ENCODE measurements at regions not wholly inside any gene's neighbourhood (a gene's known extent, or its start where the extent isn't known, plus 50 kb on each side); places are given as distances from the start of the nearest gene placed in this dataset.

DNA sequence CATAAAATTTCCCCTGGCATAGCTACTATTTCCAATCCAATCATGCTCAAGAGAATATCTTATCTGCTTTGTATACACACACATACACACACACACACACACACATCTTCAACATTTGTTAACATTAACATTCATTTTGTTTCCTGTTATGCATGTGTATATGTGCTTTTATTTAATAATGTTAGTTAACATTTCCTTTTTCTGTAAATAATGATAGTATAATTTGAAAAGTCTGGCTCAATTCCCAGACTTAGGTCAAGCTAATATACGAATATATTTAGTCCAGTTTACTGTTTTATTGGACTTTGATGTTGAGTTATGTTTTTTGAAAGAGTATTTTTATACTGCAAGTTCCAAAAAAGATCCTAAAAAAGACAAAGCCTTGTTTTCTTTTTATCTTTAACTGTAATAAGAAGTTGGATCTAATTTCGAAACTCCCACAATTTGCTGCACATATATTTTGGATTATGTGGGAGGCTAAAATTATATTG lies 1072.4 kb downstream of the EFNB2 start:
- H4K20me1 ChIP-seq (ENCODE audit: low read length): no peaks in the 10 kb centered on the region
- no peaks in the 10 kb centered on the region; the same call in 1 of the 2 replicates for H3K4me1 ChIP-seq (ENCODE audit: insufficient read depth, low read length)
- H3K79me2 ChIP-seq (ENCODE audit: low read length): no peaks in the 10 kb centered on the region
- no peak overlapping the region for H2AFZ ChIP-seq (ENCODE audit: low read length)
- H3F3A ChIP-seq (ENCODE audit: low read length, unreplicated experiment): no peaks in the 10 kb centered on the region
- no peaks in the 10 kb centered on the region for H3K9me3 ChIP-seq (ENCODE audit: low read length)
- no peak overlapping the region for H3K4me2 ChIP-seq (ENCODE audit: low read length)
- intact Hi-C loops (cut with micrococcal nuclease): loop anchor here (5.0 to 10.0 kb wide), 2 partner anchors 142 to 454 kb away; no protein-coding TSS in a partner anchor
- H3K27me3 ChIP-seq (ENCODE audit: low read length): no peaks in the 10 kb centered on the region
- no peak for TF ChIP-seq EZH2phosphoT487 (IDR thresholded peaks at IDR 0.05; ENCODE audit: borderline replicate concordance, low read length)
- TF ChIP-seq EZH2 (IDR thresholded peaks at IDR 0.05; ENCODE audit: low read length, unreplicated experiment): no peak
- TF ChIP-seq CTCF (conservative IDR thresholded peaks at IDR 0.05; ENCODE audit: low read depth, low read length): no peak
- DNase-seq (peak; percentile 32), ATAC-seq (peak; percentile 48)
- no peaks in the 10 kb centered on the region for H3K9me2 ChIP-seq (replicated peaks; ENCODE audit: low read length)
- H3K4me3 ChIP-seq (ENCODE audit: low read length): no peak overlapping the region
- ChIA-PET CTCF (interaction anchor here (0.5 kb wide), 1 partner anchor 20 kb away, joined by 4 read pairs; no protein-coding TSS in a partner anchor), POLR2A (ENCODE audit: unreplicated experiment) (interaction anchor here (0.6 kb wide), 1 partner anchor 90 kb away, joined by 4 read pairs; no protein-coding TSS in a partner anchor)
- no peaks in the 10 kb centered on the region for H3K36me3 ChIP-seq (ENCODE audit: low read depth, low read length)
- H3K9ac ChIP-seq (ENCODE audit: low read length): no peak overlapping the region
- no peak overlapping the region for H3K27ac ChIP-seq (ENCODE audit: low read length)
- BruUV-seq (replicated peaks): no TSS peak

GRCh38 chr13:105462098-105462497 lies 1073.4 kb downstream of the EFNB2 start:
- Histone ChIP-seq H3K27ac (ENCODE audit: low read length) (no peak overlapping the region), H3K4me2 (ENCODE audit: low read length) (no peak overlapping the region)

DNA sequence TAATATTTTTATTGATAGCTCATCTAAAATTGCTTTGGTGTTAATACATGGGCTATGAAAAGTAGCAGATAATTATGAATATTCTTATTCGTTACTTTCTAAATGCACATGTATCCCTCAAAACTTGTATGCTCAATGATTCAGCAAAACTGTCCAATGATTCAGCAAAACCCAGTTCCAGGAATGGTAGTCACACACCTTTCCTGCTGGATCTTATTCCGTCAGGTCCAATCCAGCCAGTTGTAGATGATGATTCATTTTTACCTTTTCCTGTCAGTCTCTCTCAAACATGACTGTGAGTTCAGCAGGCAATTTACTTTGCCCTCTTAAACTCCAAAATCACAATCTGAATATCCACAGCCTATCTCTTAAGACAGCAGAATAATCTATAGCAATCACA lies 1082.6 kb downstream of the EFNB2 start:
- ChIA-PET CTCF (no interaction called here), POLR2A (ENCODE audit: unreplicated experiment) (no interaction called here)
- H3K9me3 ChIP-seq (ENCODE audit: low read length): no peaks in the 10 kb centered on the region
- no peaks in the 10 kb centered on the region for H3K36me3 ChIP-seq (ENCODE audit: low read depth, low read length)
- no peaks in the 10 kb centered on the region for H4K20me1 ChIP-seq (ENCODE audit: low read length)
- no peaks in the 10 kb centered on the region for H3F3A ChIP-seq (ENCODE audit: low read length, unreplicated experiment)
- H3K4me1 ChIP-seq (ENCODE audit: insufficient read depth, low read length): peaks cover 5% of the 10 kb centered on the region; the same call in 1 of the 2 replicates
- H3K27ac ChIP-seq (ENCODE audit: low read length): peak overlapping the region; percentile 69
- H3K4me3 ChIP-seq (ENCODE audit: low read length): no peak overlapping the region
- H3K9ac ChIP-seq (ENCODE audit: low read length): peak overlapping the region; percentile 26; the same call in 1 of the 2 replicates
- intact Hi-C loops (cut with micrococcal nuclease): no loop called here
- no peaks in the 10 kb centered on the region for H3K79me2 ChIP-seq (ENCODE audit: low read length)
- no TSS peak for BruUV-seq (replicated peaks)
- DNase-seq (peak; percentile 71), ATAC-seq (peak; percentile 40; the same call in 1 of the 2 replicates)
- no peak overlapping the region for H3K4me2 ChIP-seq (ENCODE audit: low read length)
- H3K9me2 ChIP-seq (replicated peaks; ENCODE audit: low read length): no peaks in the 10 kb centered on the region
- H3K27me3 ChIP-seq (ENCODE audit: low read length): no peaks in the 10 kb centered on the region
- H2AFZ ChIP-seq (ENCODE audit: low read length): peak overlapping the region; percentile 14; the same call in 1 of the 2 replicates
- TF ChIP-seq EZH2phosphoT487 (IDR thresholded peaks at IDR 0.05; ENCODE audit: borderline replicate concordance, low read length) (no peak), EZH2 (IDR thresholded peaks at IDR 0.05; ENCODE audit: low read length, unreplicated experiment) (no peak), CTCF (conservative IDR thresholded peaks at IDR 0.05; ENCODE audit: low read depth, low read length) (no peak)

More at GRCh38 chr13:105462098-105462497, 1073.4 kb downstream of the EFNB2 start:
- intact Hi-C loops (cut with micrococcal nuclease): loop anchor here (5.0 to 10.0 kb wide), 2 partner anchors 143 to 455 kb away; no protein-coding TSS in a partner anchor
- no peaks in the 10 kb centered on the region for H3F3A ChIP-seq (ENCODE audit: low read length, unreplicated experiment)
- H3K36me3 ChIP-seq (ENCODE audit: low read depth, low read length): no peaks in the 10 kb centered on the region
- no peaks in the 10 kb centered on the region for H3K9me3 ChIP-seq (ENCODE audit: low read length)
- no peak overlapping the region for H2AFZ ChIP-seq (ENCODE audit: low read length)
- no peaks in the 10 kb centered on the region for H4K20me1 ChIP-seq (ENCODE audit: low read length)
- no peak overlapping the region for H3K9ac ChIP-seq (ENCODE audit: low read length)
- no peaks in the 10 kb centered on the region; the same call in 1 of the 2 replicates for H3K4me1 ChIP-seq (ENCODE audit: insufficient read depth, low read length)
- no peaks in the 10 kb centered on the region for H3K79me2 ChIP-seq (ENCODE audit: low read length)
- TF ChIP-seq EZH2phosphoT487 (IDR thresholded peaks at IDR 0.05; ENCODE audit: borderline replicate concordance, low read length): no peak
- TF ChIP-seq EZH2 (IDR thresholded peaks at IDR 0.05; ENCODE audit: low read length, unreplicated experiment): no peak
- ATAC-seq (no peak), DNase-seq (no peak)
- POLR2A ChIA-PET (ENCODE audit: unreplicated experiment): no interaction called here
- CTCF ChIA-PET: no interaction called here
- no peaks in the 10 kb centered on the region for H3K27me3 ChIP-seq (ENCODE audit: low read length)
- no TSS peak for BruUV-seq (replicated peaks)
- H3K4me3 ChIP-seq (ENCODE audit: low read length): no peak overlapping the region
- no peaks in the 10 kb centered on the region for H3K9me2 ChIP-seq (replicated peaks; ENCODE audit: low read length)
